ENCODE measurements at regions not wholly inside any gene's neighbourhood (a gene's known extent, or its start where the extent isn't known, plus 50 kb on each side); places are given as distances from the start of the nearest gene placed in this dataset.

GRCh38 chr10:78729366-78729765, 339.4 kb upstream of the ZMIZ1 start:
- no peak for DNase-seq

GRCh38 chr10:78729800-78730199, 339.0 kb upstream of the ZMIZ1 start:
- DNase-seq = no peak

GRCh38 chr10:78730754-78731153, 338.0 kb upstream of the ZMIZ1 start:
- DNase-seq = no peak

GRCh38 chr10:78731675-78732074, 337.1 kb upstream of the ZMIZ1 start:
- DNase-seq = no peak

- no peak for DNase-seq
These were observed 336.4 kb upstream of the ZMIZ1 start for GRCh38 chr10:78732381-78732780.

- DNase-seq = no peak
These were observed 331.7 kb upstream of the ZMIZ1 start for GRCh38 chr10:78736926-78737630.

GRCh38 chr10:78737883-78738856, 330.6 kb upstream of the ZMIZ1 start:
- DNase-seq = no peak

GRCh38 chr10:78738861-78739260, 329.9 kb upstream of the ZMIZ1 start:
- DNase-seq = no peak

GRCh38 chr10:78739444-78740053, 329.2 kb upstream of the ZMIZ1 start:
- no peak for DNase-seq

- no peak for DNase-seq
These were observed 327.5 kb upstream of the ZMIZ1 start for GRCh38 chr10:78740976-78741915.

GRCh38 chr10:78742406-78742729, 326.4 kb upstream of the ZMIZ1 start:
- DNase-seq = no peak

GRCh38 chr10:78742730-78743615, 325.8 kb upstream of the ZMIZ1 start:
- no peak for DNase-seq

GRCh38 chr10:78744056-78744455, 324.7 kb upstream of the ZMIZ1 start:
- no peak for DNase-seq

GRCh38 chr10:78744491-78745090, 324.2 kb upstream of the ZMIZ1 start:
- no peak for DNase-seq

- DNase-seq = no peak
These were observed 323.3 kb upstream of the ZMIZ1 start for GRCh38 chr10:78745441-78745840.

GRCh38 chr10:78746155-78746763, 322.5 kb upstream of the ZMIZ1 start:
- DNase-seq = no peak

- no peak for DNase-seq
These were observed 321.1 kb upstream of the ZMIZ1 start for GRCh38 chr10:78747401-78748234.

GRCh38 chr10:78748235-78748533, 320.6 kb upstream of the ZMIZ1 start:
- no peak for DNase-seq

GRCh38 chr10:78749200-78749599, 319.6 kb upstream of the ZMIZ1 start:
- no peak for DNase-seq

GRCh38 chr10:78749898-78750297, 318.9 kb upstream of the ZMIZ1 start:
- no peak for DNase-seq
